ENCODE measurements at regions not wholly inside any gene's neighbourhood (a gene's known extent, or its start where the extent isn't known, plus 50 kb on each side); places are given as distances from the start of the nearest gene placed in this dataset.

GRCh38 chr18:44041961-44042360 is 638.7 kb upstream of the SETBP1 start:
- H3K27ac ChIP-seq (ENCODE audit: insufficient read depth, low read length): no peak overlapping the region
- no peaks in the 10 kb centered on the region for H3K79me2 ChIP-seq (ENCODE audit: control insufficient read depth, insufficient read depth, low read length)
- H3K4me1 ChIP-seq (ENCODE audit: control insufficient read depth, extremely low read depth, insufficient read depth, low read length): no peaks in the 10 kb centered on the region
- H3K9ac ChIP-seq (ENCODE audit: insufficient read depth, low read length): no peak overlapping the region
- H3K9me3 ChIP-seq (ENCODE audit: control insufficient read depth, insufficient read depth, low read depth, low read length): no peaks in the 10 kb centered on the region
- no peak overlapping the region for H2AFZ ChIP-seq (ENCODE audit: low read length)
- no peaks in the 10 kb centered on the region for H3K27me3 ChIP-seq (ENCODE audit: control insufficient read depth, insufficient read depth, low read length)
- TF ChIP-seq EZH2 (IDR thresholded peaks at IDR 0.05; ENCODE audit: low read length, missing control alignments): no peak
- TF ChIP-seq, protein P1, sequence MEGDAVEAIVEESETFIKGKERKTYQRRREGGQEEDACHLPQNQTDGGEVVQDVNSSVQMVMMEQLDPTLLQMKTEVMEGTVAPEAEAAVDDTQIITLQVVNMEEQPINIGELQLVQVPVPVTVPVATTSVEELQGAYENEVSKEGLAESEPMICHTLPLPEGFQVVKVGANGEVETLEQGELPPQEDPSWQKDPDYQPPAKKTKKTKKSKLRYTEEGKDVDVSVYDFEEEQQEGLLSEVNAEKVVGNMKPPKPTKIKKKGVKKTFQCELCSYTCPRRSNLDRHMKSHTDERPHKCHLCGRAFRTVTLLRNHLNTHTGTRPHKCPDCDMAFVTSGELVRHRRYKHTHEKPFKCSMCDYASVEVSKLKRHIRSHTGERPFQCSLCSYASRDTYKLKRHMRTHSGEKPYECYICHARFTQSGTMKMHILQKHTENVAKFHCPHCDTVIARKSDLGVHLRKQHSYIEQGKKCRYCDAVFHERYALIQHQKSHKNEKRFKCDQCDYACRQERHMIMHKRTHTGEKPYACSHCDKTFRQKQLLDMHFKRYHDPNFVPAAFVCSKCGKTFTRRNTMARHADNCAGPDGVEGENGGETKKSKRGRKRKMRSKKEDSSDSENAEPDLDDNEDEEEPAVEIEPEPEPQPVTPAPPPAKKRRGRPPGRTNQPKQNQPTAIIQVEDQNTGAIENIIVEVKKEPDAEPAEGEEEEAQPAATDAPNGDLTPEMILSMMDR (conservative IDR thresholded peaks at IDR 0.05 in 1 of 2, IDR thresholded peaks at IDR 0.05 in 1 of 2; ENCODE audit: low read depth in 1 of 2, low read length in 2 of 2): no peak
- H3K4me3 ChIP-seq (replicated peaks in 1 of 4; ENCODE audit: control extremely low read depth in 1 of 4, insufficient read depth in 1 of 4, low read depth in 3 of 4, low read length in 4 of 4): no peak overlapping the region
- no peak overlapping the region for H3K4me2 ChIP-seq (ENCODE audit: extremely low read depth, insufficient read depth, low read length)
- no peak for DNase-seq (ENCODE audit: low read depth in 2 of 2)
- H3K36me3 ChIP-seq (ENCODE audit: control insufficient read depth, insufficient read depth, low read length): no peaks in the 10 kb centered on the region
- no peaks in the 10 kb centered on the region for H4K20me1 ChIP-seq (ENCODE audit: control insufficient read depth, extremely low read depth, insufficient read depth, low read length)

GRCh38 chr18:44046376-44046975 is 634.2 kb upstream of the SETBP1 start:
- H3K4me3 ChIP-seq (replicated peaks in 1 of 4; ENCODE audit: control extremely low read depth in 1 of 4, insufficient read depth in 1 of 4, low read depth in 3 of 4, low read length in 4 of 4): no peak overlapping the region
- no peaks in the 10 kb centered on the region for H3K27me3 ChIP-seq (ENCODE audit: control insufficient read depth, insufficient read depth, low read length)
- no peak overlapping the region for H3K27ac ChIP-seq (ENCODE audit: insufficient read depth, low read length)
- H2AFZ ChIP-seq (ENCODE audit: low read length): no peak overlapping the region
- no peak overlapping the region for H3K9ac ChIP-seq (ENCODE audit: insufficient read depth, low read length)
- no peak overlapping the region for H3K4me2 ChIP-seq (ENCODE audit: extremely low read depth, insufficient read depth, low read length)
- H3K36me3 ChIP-seq (ENCODE audit: control insufficient read depth, insufficient read depth, low read length): no peaks in the 10 kb centered on the region
- no peaks in the 10 kb centered on the region for H3K9me3 ChIP-seq (ENCODE audit: control insufficient read depth, insufficient read depth, low read depth, low read length)
- H3K79me2 ChIP-seq (ENCODE audit: control insufficient read depth, insufficient read depth, low read length): no peaks in the 10 kb centered on the region
- no peaks in the 10 kb centered on the region for H3K4me1 ChIP-seq (ENCODE audit: control insufficient read depth, extremely low read depth, insufficient read depth, low read length)
- no peak for TF ChIP-seq EZH2 (IDR thresholded peaks at IDR 0.05; ENCODE audit: low read length, missing control alignments)
- TF ChIP-seq, protein P1 (conservative IDR thresholded peaks at IDR 0.05 in 1 of 2, IDR thresholded peaks at IDR 0.05 in 1 of 2; ENCODE audit: low read depth in 1 of 2, low read length in 2 of 2): no peak
- H4K20me1 ChIP-seq (ENCODE audit: control insufficient read depth, extremely low read depth, insufficient read depth, low read length): no peaks in the 10 kb centered on the region
- no peak for DNase-seq (ENCODE audit: low read depth in 2 of 2)

- H3K27ac ChIP-seq (ENCODE audit: insufficient read depth, low read length): no peak overlapping the region
- no peaks in the 10 kb centered on the region for H4K20me1 ChIP-seq (ENCODE audit: control insufficient read depth, extremely low read depth, insufficient read depth, low read length)
- no peak for TF ChIP-seq EZH2 (IDR thresholded peaks at IDR 0.05; ENCODE audit: low read length, missing control alignments)
- TF ChIP-seq, protein P1 (conservative IDR thresholded peaks at IDR 0.05 in 1 of 2, IDR thresholded peaks at IDR 0.05 in 1 of 2; ENCODE audit: low read depth in 1 of 2, low read length in 2 of 2): no peak
- H3K9ac ChIP-seq (ENCODE audit: insufficient read depth, low read length): no peak overlapping the region
- H3K4me2 ChIP-seq (ENCODE audit: extremely low read depth, insufficient read depth, low read length): no peak overlapping the region
- no peaks in the 10 kb centered on the region for H3K79me2 ChIP-seq (ENCODE audit: control insufficient read depth, insufficient read depth, low read length)
- no peaks in the 10 kb centered on the region for H3K9me3 ChIP-seq (ENCODE audit: control insufficient read depth, insufficient read depth, low read depth, low read length)
- H3K27me3 ChIP-seq (ENCODE audit: control insufficient read depth, insufficient read depth, low read length): no peaks in the 10 kb centered on the region
- DNase-seq (ENCODE audit: low read depth in 2 of 2): peak in 1 of 2 donors; percentile 4
- H2AFZ ChIP-seq (ENCODE audit: low read length): no peak overlapping the region
- no peaks in the 10 kb centered on the region for H3K4me1 ChIP-seq (ENCODE audit: control insufficient read depth, extremely low read depth, insufficient read depth, low read length)
- H3K4me3 ChIP-seq (replicated peaks in 1 of 4; ENCODE audit: control extremely low read depth in 1 of 4, insufficient read depth in 1 of 4, low read depth in 3 of 4, low read length in 4 of 4): no peak overlapping the region
- no peaks in the 10 kb centered on the region for H3K36me3 ChIP-seq (ENCODE audit: control insufficient read depth, insufficient read depth, low read length)
These were observed 633.1 kb upstream of the SETBP1 start for GRCh38 chr18:44047585-44047984.
